GM19043 (cell line): ENCODE measurements at regions not wholly inside any gene's neighbourhood (a gene's known extent, or its start where the extent isn't known, plus 50 kb on each side); places are given as distances from the start of the nearest gene placed in this dataset.

Experiments used
- ATAC-seq: cut with Tn5 transposase; IDR thresholded peaks from one replicate; pipeline ENCODE4 v1.9.1; 2021; ENCODE audit warnings: low read depth; ENCODE audit not compliant: unreplicated experiment

GRCh38 chrX:79300856-79301255, 66.3 kb downstream of the ITM2A start:
- ATAC-seq = no peak

- ATAC-seq = no peak
Measured at GRCh38 chrX:79290596-79290995, 76.5 kb downstream of the ITM2A start.

GRCh38 chrX:79288733-79289132, 78.4 kb downstream of the ITM2A start:
- no peak for ATAC-seq

GRCh38 chrX:79287724-79288123, 79.4 kb downstream of the ITM2A start:
- no peak for ATAC-seq

- ATAC-seq = no peak
Measured at GRCh38 chrX:79281775-79282174, 85.4 kb downstream of the ITM2A start.

GRCh38 chrX:79270401-79270800, 96.7 kb downstream of the ITM2A start:
- peak; percentile 88 for ATAC-seq

GRCh38 chrX:79268788-79269187, 98.3 kb downstream of the ITM2A start:
- ATAC-seq = no peak

- no peak for ATAC-seq
Measured at GRCh38 chrX:79266702-79267101, 100.4 kb downstream of the ITM2A start.

- ATAC-seq = no peak
Measured at GRCh38 chrX:79263550-79263949, 103.6 kb downstream of the ITM2A start.

- peak; percentile 88 for ATAC-seq
Measured at GRCh38 chrX:79259073-79259689, 108.0 kb downstream of the ITM2A start.

GRCh38 chrX:79243691-79244090, 99.2 kb downstream of the GPR174 start:
- ATAC-seq = no peak

GRCh38 chrX:79235899-79236298, 91.4 kb downstream of the GPR174 start:
- ATAC-seq = no peak

GRCh38 chrX:79231662-79232061, 87.2 kb downstream of the GPR174 start:
- ATAC-seq = no peak
